ENCODE measurements at regions not wholly inside any gene's neighbourhood (a gene's known extent, or its start where the extent isn't known, plus 50 kb on each side); places are given as distances from the start of the nearest gene placed in this dataset.

DNA sequence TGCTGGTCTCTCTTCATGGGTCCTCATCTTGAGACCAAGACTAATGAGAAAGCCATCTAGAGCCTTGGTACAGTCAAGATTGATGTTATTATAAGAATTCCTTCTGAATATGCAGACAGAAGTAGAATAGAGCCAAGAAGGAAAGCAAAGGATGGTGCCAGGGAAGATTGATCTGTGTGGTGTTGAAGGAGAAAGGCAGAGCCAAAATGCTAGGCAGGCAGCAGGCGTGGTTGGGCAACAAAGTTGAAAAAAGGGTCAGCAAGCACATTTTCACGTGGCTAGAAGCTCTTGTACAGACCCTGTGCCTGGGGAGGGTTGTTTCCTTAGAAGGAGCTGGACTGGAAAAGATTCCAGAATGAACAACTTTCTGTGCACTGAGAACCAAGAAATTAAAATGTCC, 319.7 kb upstream of the ARGLU1 start:
- no peak for DNase-seq (ENCODE audit: low read depth)
- TF ChIP-seq, protein P1, sequence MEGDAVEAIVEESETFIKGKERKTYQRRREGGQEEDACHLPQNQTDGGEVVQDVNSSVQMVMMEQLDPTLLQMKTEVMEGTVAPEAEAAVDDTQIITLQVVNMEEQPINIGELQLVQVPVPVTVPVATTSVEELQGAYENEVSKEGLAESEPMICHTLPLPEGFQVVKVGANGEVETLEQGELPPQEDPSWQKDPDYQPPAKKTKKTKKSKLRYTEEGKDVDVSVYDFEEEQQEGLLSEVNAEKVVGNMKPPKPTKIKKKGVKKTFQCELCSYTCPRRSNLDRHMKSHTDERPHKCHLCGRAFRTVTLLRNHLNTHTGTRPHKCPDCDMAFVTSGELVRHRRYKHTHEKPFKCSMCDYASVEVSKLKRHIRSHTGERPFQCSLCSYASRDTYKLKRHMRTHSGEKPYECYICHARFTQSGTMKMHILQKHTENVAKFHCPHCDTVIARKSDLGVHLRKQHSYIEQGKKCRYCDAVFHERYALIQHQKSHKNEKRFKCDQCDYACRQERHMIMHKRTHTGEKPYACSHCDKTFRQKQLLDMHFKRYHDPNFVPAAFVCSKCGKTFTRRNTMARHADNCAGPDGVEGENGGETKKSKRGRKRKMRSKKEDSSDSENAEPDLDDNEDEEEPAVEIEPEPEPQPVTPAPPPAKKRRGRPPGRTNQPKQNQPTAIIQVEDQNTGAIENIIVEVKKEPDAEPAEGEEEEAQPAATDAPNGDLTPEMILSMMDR (IDR thresholded peaks at IDR 0.05; ENCODE audit: control insufficient read depth, insufficient read depth, low read depth, low read length, missing control alignments), result no peak
- no peak overlapping the region for H3K4me3 ChIP-seq (ENCODE audit: control insufficient read depth, low read depth, low read length)

DNA sequence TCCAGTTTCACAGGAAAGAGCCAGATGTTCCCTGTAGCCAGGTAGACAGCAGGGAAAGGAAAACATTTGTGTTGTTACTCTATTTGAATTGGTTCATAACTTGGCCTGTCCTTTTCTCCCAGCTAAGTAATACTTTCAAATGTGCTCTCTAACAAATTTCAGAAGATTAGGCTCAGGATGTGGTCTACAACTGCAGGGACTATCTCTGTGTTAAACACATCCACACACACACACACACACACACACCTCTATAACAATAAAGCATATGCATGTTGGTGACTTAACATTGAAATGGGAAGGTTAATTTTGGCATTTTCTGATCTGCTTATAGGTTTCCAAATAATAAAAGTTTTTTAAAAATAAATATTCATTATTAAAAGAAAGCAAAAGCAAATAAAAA, 316.0 kb upstream of the ARGLU1 start:
- DNase-seq (ENCODE audit: low read depth), result no peak
- TF ChIP-seq, protein P1 (IDR thresholded peaks at IDR 0.05; ENCODE audit: control insufficient read depth, insufficient read depth, low read depth, low read length, missing control alignments), result no peak
- no peak overlapping the region for H3K4me3 ChIP-seq (ENCODE audit: control insufficient read depth, low read depth, low read length)

DNA sequence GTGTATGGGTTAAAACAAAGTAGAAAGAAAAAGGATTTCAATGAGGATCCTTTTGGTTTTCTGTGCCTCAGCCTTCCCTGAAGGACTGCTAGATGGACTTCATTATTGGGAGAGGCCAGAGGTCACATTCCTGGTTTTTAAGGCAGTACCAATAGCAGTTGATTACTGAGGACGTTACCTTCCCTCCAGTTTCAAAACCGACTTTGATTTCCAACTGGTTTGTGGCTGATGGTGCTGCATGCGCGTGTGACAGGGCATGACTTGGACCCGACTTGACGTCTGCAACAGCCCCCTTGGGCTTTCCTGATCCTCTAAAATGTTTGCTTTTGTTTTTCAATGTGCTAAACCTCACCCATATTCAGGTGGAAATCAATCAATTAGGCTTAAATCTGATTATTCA, 314.3 kb upstream of the ARGLU1 start:
- no peak for DNase-seq (ENCODE audit: low read depth)
- TF ChIP-seq, protein P1 (IDR thresholded peaks at IDR 0.05; ENCODE audit: control insufficient read depth, insufficient read depth, low read depth, low read length, missing control alignments), result no peak
- no peak overlapping the region for H3K4me3 ChIP-seq (ENCODE audit: control insufficient read depth, low read depth, low read length)

DNA sequence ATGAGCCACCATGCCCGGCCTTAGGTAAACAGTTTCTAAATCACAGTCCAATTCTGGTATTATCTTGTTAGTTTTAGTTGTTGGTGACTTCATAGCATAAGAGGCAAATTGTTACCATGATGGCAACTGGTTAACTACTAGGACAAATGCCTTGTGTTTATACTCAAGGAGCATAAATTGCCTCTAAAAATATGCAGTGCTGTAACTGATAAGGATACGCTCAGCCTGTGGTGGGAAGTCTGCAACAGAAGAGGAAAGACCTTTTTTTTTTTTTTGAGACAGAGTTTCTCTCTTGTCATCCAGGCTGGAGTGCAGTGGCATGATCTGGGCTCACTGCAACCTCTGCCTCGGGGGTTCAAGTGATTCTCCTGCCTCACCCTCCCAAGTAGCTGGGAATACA, 311.9 kb upstream of the ARGLU1 start:
- no peak for DNase-seq (ENCODE audit: low read depth)
- no peak overlapping the region for H3K4me3 ChIP-seq (ENCODE audit: control insufficient read depth, low read depth, low read length)
- TF ChIP-seq, protein P1 (IDR thresholded peaks at IDR 0.05; ENCODE audit: control insufficient read depth, insufficient read depth, low read depth, low read length, missing control alignments), result no peak

DNA sequence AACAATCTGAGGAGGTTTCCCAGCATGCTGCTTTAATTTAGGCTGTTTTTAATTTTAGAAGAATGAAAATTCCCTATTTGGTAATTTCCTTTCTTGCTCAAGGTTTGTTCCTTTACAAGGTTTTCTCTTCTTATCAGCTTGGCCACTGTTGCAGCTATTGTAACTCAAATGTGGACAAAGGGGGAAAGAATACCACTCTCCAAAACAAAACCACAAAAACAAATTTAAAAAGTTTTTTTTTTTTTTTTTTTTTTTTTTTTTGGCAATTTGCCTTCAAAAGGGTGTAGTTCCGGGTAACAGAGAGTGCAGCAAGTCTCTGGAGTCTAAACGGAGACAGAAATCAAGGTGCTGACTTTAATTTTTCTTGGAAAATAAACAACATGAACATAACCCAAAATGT, 306.4 kb upstream of the ARGLU1 start:
- H3K4me3 ChIP-seq (ENCODE audit: control insufficient read depth, low read depth, low read length), result no peak overlapping the region
- no peak for DNase-seq (ENCODE audit: low read depth)
- TF ChIP-seq, protein P1 (IDR thresholded peaks at IDR 0.05; ENCODE audit: control insufficient read depth, insufficient read depth, low read depth, low read length, missing control alignments), result no peak

DNA sequence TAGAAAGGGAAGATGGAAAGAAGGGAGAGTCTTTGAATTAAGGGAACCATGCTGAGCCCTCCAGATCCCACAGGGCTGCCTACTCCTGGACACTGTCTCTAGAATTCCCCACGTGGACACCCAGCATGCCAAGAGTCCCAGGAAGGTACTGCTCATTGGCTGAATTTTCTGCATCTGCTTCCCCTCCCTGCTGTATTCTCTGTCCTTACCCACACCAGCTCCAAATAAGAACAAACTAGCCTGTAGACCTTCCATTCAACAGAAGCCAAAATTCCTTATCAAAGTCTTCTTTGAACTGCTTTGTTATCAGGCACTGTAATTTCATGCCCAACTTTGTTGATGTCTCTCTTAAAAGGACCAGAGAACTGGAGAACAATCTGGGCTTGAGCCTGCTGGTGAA, 305.9 kb upstream of the ARGLU1 start:
- no peak overlapping the region for H3K4me3 ChIP-seq (ENCODE audit: control insufficient read depth, low read depth, low read length)
- DNase-seq (ENCODE audit: low read depth), result no peak
- TF ChIP-seq, protein P1 (IDR thresholded peaks at IDR 0.05; ENCODE audit: control insufficient read depth, insufficient read depth, low read depth, low read length, missing control alignments), result no peak

DNA sequence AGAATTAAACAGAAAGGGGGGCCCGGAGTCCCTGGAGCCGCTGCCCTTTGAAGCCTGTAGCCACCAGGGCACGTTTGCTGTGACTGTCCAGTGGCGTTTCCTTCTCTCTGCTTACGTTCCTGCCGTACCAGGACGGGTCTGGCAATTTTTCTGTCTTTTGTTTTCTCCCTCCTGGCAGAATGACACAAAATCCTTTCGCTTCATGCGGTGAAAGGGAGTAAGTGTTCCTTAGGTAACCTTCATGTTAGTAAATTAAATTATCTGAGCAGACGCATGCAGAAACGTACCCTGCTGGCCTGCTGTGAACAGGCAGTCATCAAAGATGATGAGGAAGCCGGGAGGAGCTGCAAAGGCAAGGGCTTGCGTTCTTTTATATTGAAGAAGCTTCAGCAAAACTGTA, 299.3 kb upstream of the ARGLU1 start:
- TF ChIP-seq, protein P1 (IDR thresholded peaks at IDR 0.05; ENCODE audit: control insufficient read depth, insufficient read depth, low read depth, low read length, missing control alignments), result no peak
- no peak overlapping the region for H3K4me3 ChIP-seq (ENCODE audit: control insufficient read depth, low read depth, low read length)
- no peak for DNase-seq (ENCODE audit: low read depth)
